A673 (cell line): ENCODE measurements at regions not wholly inside any gene's neighbourhood (a gene's known extent, or its start where the extent isn't known, plus 50 kb on each side); places are given as distances from the start of the nearest gene placed in this dataset.

Source experiments
- BruUV-seq: library from RNA; stranded (reverse); fragments of 400-500 nt; replicated peaks from 2 replicates; lab custom pipeline; 2021; lab: Mats Ljungman, UMichigan
- CTCF ChIA-PET: fragments of 300-600 bp; sonication (Branson Sonifier 250); formaldehyde crosslinking; loops from one replicate; lab custom pipeline; 2022; ENCODE audit warnings: antibody characterized with exemption; lab: Charles Lee
- POLR2A ChIA-PET: fragments of 300-600 bp; sonication (Branson Sonifier 250); formaldehyde crosslinking; loops from one replicate; lab custom pipeline; 2022; ENCODE audit warnings: antibody characterized with exemption; ENCODE audit not compliant: low non-redundant PET; lab: Charles Lee
- DNase-seq: peaks from one replicate; pipeline ENCODE4 v3.0.0-alpha.2; 2015; ENCODE audit warnings: low spot score
- H3K27ac ChIP-seq: fragments of 200-600 bp; sonication (generic); 2 replicates; pipeline ENCODE4 v1.5.1; 2016; ENCODE audit warnings: mixed run types, low read depth, mild to moderate bottlenecking, mixed read lengths, antibody characterized with exemption, low read length; ENCODE audit not compliant: poor library complexity, severe bottlenecking
- H3K27me3 ChIP-seq: fragments of 200-600 bp; sonication (generic); replicated peaks from 2 replicates; pipeline ENCODE4 v1.6.1; 2017; ENCODE audit warnings: mixed run types, low read depth, mild to moderate bottlenecking, mixed read lengths, antibody characterized with exemption, low read length; ENCODE audit not compliant: insufficient read depth, poor library complexity
- H3K36me3 ChIP-seq: fragments of 200-600 bp; sonication (generic); 2 replicates; pipeline ENCODE4 v1.6.1; 2016; ENCODE audit warnings: mixed run types, mild to moderate bottlenecking, mixed read lengths, antibody characterized with exemption, low read length; ENCODE audit not compliant: insufficient read depth, poor library complexity, severe bottlenecking
- H3K4me1 ChIP-seq: fragments of 200-600 bp; sonication (generic); 2 replicates; pipeline ENCODE4 v1.6.1; 2017; ENCODE audit warnings: mixed run types, mild to moderate bottlenecking, mixed read lengths, antibody characterized with exemption, low read length; ENCODE audit not compliant: insufficient read depth, poor library complexity, severe bottlenecking
- H3K4me3 ChIP-seq: fragments of 200-600 bp; sonication (generic); 2 replicates; pipeline ENCODE4 v1.5.1; 2016; ENCODE audit warnings: low read depth, mixed run types, mild to moderate bottlenecking, mixed read lengths, low read length; ENCODE audit not compliant: poor library complexity, severe bottlenecking
- H3K9me3 ChIP-seq: fragments of 200-600 bp; sonication (generic); 2 replicates; pipeline ENCODE4 v1.6.1; 2016; ENCODE audit warnings: mixed run types, low read depth, mild to moderate bottlenecking, mixed read lengths, antibody characterized with exemption, low read length; ENCODE audit not compliant: poor library complexity, severe bottlenecking
- CTCF ChIP-seq: fragments of 300-800, 200-600 bp; sonication (generic); conservative IDR thresholded peaks from 2 replicates; pipeline ENCODE4 v1.5.1; 2017; ENCODE audit warnings: low read depth, mild to moderate bottlenecking, antibody characterized with exemption, low read length, moderate library complexity, mixed read lengths
- EZH2 ChIP-seq: fragments of 200-600 bp; sonication (generic); IDR thresholded peaks from 2 replicates; pipeline ENCODE4 v1.6.1; 2017; ENCODE audit warnings: borderline replicate concordance, low read depth, mild to moderate bottlenecking, mixed read lengths, antibody characterized with exemption, low read length; ENCODE audit not compliant: poor library complexity, severe bottlenecking
- intact Hi-C: fragments of 100-400 bp; cut with micrococcal nuclease; formaldehyde crosslinking; loops from one replicate; pipeline ENCODE4 v1.10.0; 2022; ENCODE audit not compliant: unreplicated experiment

GRCh38 chr4:164307262-164307661 lies 446.7 kb upstream of the SMIM31 start:
- Histone ChIP-seq H3K4me3 (no peak overlapping the region), H3K4me1 (peaks cover 31% of the 10 kb centered on the region), H3K36me3 (no peaks in the 10 kb centered on the region), H3K27ac (no peak overlapping the region), H3K27me3 (no peaks in the 10 kb centered on the region), H3K9me3 (no peaks in the 10 kb centered on the region)
- DNase-seq = no peak
- POLR2A ChIA-PET = no interaction called here
- BruUV-seq = no TSS peak
- intact Hi-C loops = no loop called here
- CTCF ChIA-PET = no interaction called here
- no peak for TF ChIP-seq CTCF

- intact Hi-C loops = loop anchor here (5.0 to 10.0 kb wide), 2 partner anchors 172 to 420 kb away; no protein-coding TSS in a partner anchor
- H3K36me3 ChIP-seq = no peaks in the 10 kb centered on the region
- no TSS peak for BruUV-seq
- ChIA-PET CTCF (no interaction called here), POLR2A (no interaction called here)
- DNase-seq = no peak
- no peak overlapping the region for H3K4me3 ChIP-seq
- no peak for TF ChIP-seq CTCF
- TF ChIP-seq EZH2 = no peak
- H3K27ac ChIP-seq = no peak overlapping the region
- H3K9me3 ChIP-seq = no peaks in the 10 kb centered on the region
- H3K4me1 ChIP-seq = peaks cover 38% of the 10 kb centered on the region
- H3K27me3 ChIP-seq = no peaks in the 10 kb centered on the region
These were observed 441.3 kb upstream of the SMIM31 start for GRCh38 chr4:164312671-164313070.

GRCh38 chr4:164313853-164314252 lies 440.1 kb upstream of the SMIM31 start:
- Histone ChIP-seq H3K4me1 (peaks cover 38% of the 10 kb centered on the region), H3K4me3 (no peak overlapping the region), H3K27ac (no peak overlapping the region), H3K27me3 (no peaks in the 10 kb centered on the region), H3K9me3 (no peaks in the 10 kb centered on the region), H3K36me3 (no peaks in the 10 kb centered on the region)
- BruUV-seq = no TSS peak
- TF ChIP-seq EZH2 = no peak
- no peak for TF ChIP-seq CTCF
- intact Hi-C loops = loop anchor here (5.0 to 10.0 kb wide), 2 partner anchors 171 to 418 kb away; no protein-coding TSS in a partner anchor
- ChIA-PET CTCF (interaction anchor here (0.5 kb wide), 1 partner anchor 259 kb away, joined by 6 read pairs; no protein-coding TSS in a partner anchor), POLR2A (no interaction called here)
- DNase-seq = no peak
